ENCODE measurements at regions not wholly inside any gene's neighbourhood (a gene's known extent, or its start where the extent isn't known, plus 50 kb on each side); places are given as distances from the start of the nearest gene placed in this dataset.

- TF ChIP-seq GLI2 (tag by site-specific recombination; IDR thresholded peaks at IDR 0.05; ENCODE audit: borderline replicate concordance, low read depth) (no peak), ZNF530 (tag by site-specific recombination; IDR thresholded peaks at IDR 0.05; ENCODE audit: low read depth) (no peak), BCL11A (tag by site-specific recombination; IDR thresholded peaks at IDR 0.05; ENCODE audit: low read depth) (no peak)
These were observed 1014.7 kb upstream of the RBFOX1 start (continued) for GRCh38 chr16:6317934-6318333.

- POLR2A ChIA-PET = no interaction called here
- no peak for TF ChIP-seq ZNF398 (tag by site-specific recombination; IDR thresholded peaks at IDR 0.05)
- no peak for TF ChIP-seq KLF17 (tag by site-specific recombination; IDR thresholded peaks at IDR 0.05)
- TF ChIP-seq ZNF248 (tag by site-specific recombination; IDR thresholded peaks at IDR 0.05) = no peak
- no peak for TF ChIP-seq ZSCAN5A (tag by site-specific recombination; IDR thresholded peaks at IDR 0.05)
- no peak for TF ChIP-seq ZNF791 (tag by site-specific recombination; IDR thresholded peaks at IDR 0.05)
- TF ChIP-seq ZIC2 (tag by site-specific recombination; IDR thresholded peaks at IDR 0.05) = no peak
- TF ChIP-seq ZBTB17 (tag by site-specific recombination; IDR thresholded peaks at IDR 0.05) = no peak
- no peak for TF ChIP-seq ZNF561 (tag by site-specific recombination; IDR thresholded peaks at IDR 0.05; ENCODE audit: borderline replicate concordance)
- Histone ChIP-seq H3K4me1 (ENCODE audit: control insufficient read depth, insufficient read depth, low read length) (no peaks in the 10 kb centered on the region), H3K4me3 (ENCODE audit: low read depth, low read length) (no peak overlapping the region), H3K36me3 (ENCODE audit: control insufficient read depth in 2 of 2, insufficient read depth in 1 of 2, low read length in 2 of 2) (no peaks in the 10 kb centered on the region), H3K9me3 (ENCODE audit: control insufficient read depth, insufficient read depth, low read depth, low read length) (no peaks in the 10 kb centered on the region), H3K27ac (ENCODE audit: extremely low read depth, low read depth, low read length) (no peak overlapping the region)
- CTCF ChIA-PET = no interaction called here
These were observed 1023.4 kb upstream of the RBFOX1 start for GRCh38 chr16:6309271-6309670.

- ChIA-PET POLR2A (no interaction called here), CTCF (no interaction called here)
- Histone ChIP-seq H3K9me3 (ENCODE audit: control insufficient read depth, insufficient read depth, low read depth, low read length) (no peaks in the 10 kb centered on the region), H3K4me3 (ENCODE audit: low read depth, low read length) (no peak overlapping the region), H3K4me1 (ENCODE audit: control insufficient read depth, insufficient read depth, low read length) (no peaks in the 10 kb centered on the region), H3K27ac (ENCODE audit: extremely low read depth, low read depth, low read length) (no peak overlapping the region), H3K36me3 (ENCODE audit: control insufficient read depth in 2 of 2, insufficient read depth in 1 of 2, low read length in 2 of 2) (no peaks in the 10 kb centered on the region)
- no peak for TF ChIP-seq ZBTB44 (tag by site-specific recombination; IDR thresholded peaks at IDR 0.05)
- no peak for TF ChIP-seq ZNF19 (tag by site-specific recombination; IDR thresholded peaks at IDR 0.05; ENCODE audit: low read depth)
- TF ChIP-seq PATZ1 (tag by site-specific recombination; IDR thresholded peaks at IDR 0.05) = no peak
- no peak for TF ChIP-seq ZNF23 (tag by site-specific recombination; IDR thresholded peaks at IDR 0.05; ENCODE audit: borderline replicate concordance)
- TF ChIP-seq ZNF600 (tag by site-specific recombination; IDR thresholded peaks at IDR 0.05) = no peak
- no peak for TF ChIP-seq AEBP2 (tag by site-specific recombination; IDR thresholded peaks at IDR 0.05; ENCODE audit: borderline replicate concordance)
- no peak for TF ChIP-seq ZNF768 (tag by site-specific recombination; IDR thresholded peaks at IDR 0.05)
- TF ChIP-seq ZNF214 (tag by site-specific recombination; IDR thresholded peaks at IDR 0.05; ENCODE audit: borderline replicate concordance) = no peak
- TF ChIP-seq SP7 (tag by site-specific recombination; IDR thresholded peaks at IDR 0.05) = no peak
- TF ChIP-seq ZBTB20 (tag by site-specific recombination; IDR thresholded peaks at IDR 0.05) = no peak
- no peak for TF ChIP-seq ZNF560 (tag by site-specific recombination; IDR thresholded peaks at IDR 0.05; ENCODE audit: borderline replicate concordance)
- TF ChIP-seq ZFP3 (tag by site-specific recombination; IDR thresholded peaks at IDR 0.05; ENCODE audit: low read depth) = no peak
These were observed 1024.5 kb upstream of the RBFOX1 start for GRCh38 chr16:6308176-6308575.

All from HEK293 (cell line).